DMS 273 treated with DMSO at 0.1 percent for 48 hours (cell line): ENCODE measurements at regions not wholly inside any gene's neighbourhood (a gene's known extent, or its start where the extent isn't known, plus 50 kb on each side); places are given as distances from the start of the nearest gene placed in this dataset.

Experiments
- DNase-seq: peaks from one replicate; lab custom pipeline; 2025; lab: John Stamatoyannopoulos, UW

GRCh38 chr4:59068722-59069418, 1958.7 kb upstream of the IGFBP7 start:
- no peak for DNase-seq

GRCh38 chr4:59086410-59086809, 1976.2 kb upstream of the IGFBP7 start:
- no peak for DNase-seq

- no peak for DNase-seq
These were observed 1981.3 kb upstream of the IGFBP7 start for GRCh38 chr4:59091146-59092142.

- DNase-seq: no peak
These were observed 1984.3 kb upstream of the IGFBP7 start for GRCh38 chr4:59094505-59094904.

GRCh38 chr4:59102311-59102710, 1992.1 kb upstream of the IGFBP7 start:
- no peak for DNase-seq

GRCh38 chr4:59120287-59120814, 2010.2 kb upstream of the IGFBP7 start:
- no peak for DNase-seq

- DNase-seq: peak; percentile 54
These were observed 2012.4 kb upstream of the IGFBP7 start for GRCh38 chr4:59122626-59123025.

GRCh38 chr4:59126159-59126558, 2016.0 kb upstream of the IGFBP7 start:
- no peak for DNase-seq

- no peak for DNase-seq
These were observed 2016.8 kb upstream of the IGFBP7 start for GRCh38 chr4:59127006-59127405.

- no peak for DNase-seq
These were observed 2017.6 kb upstream of the IGFBP7 start for GRCh38 chr4:59127743-59128142.

GRCh38 chr4:59135248-59135985, 2025.2 kb upstream of the IGFBP7 start:
- no peak for DNase-seq

GRCh38 chr4:59161249-59161648, 2038.9 kb upstream of the ADGRL3 start:
- no peak for DNase-seq

- no peak for DNase-seq
These were observed 2024.5 kb upstream of the ADGRL3 start for GRCh38 chr4:59175617-59176016.

- DNase-seq: no peak
These were observed 2020.8 kb upstream of the ADGRL3 start for GRCh38 chr4:59179372-59179771.

- DNase-seq: no peak
These were observed 2020.0 kb upstream of the ADGRL3 start for GRCh38 chr4:59180161-59180560.

- DNase-seq: no peak
These were observed 2019.2 kb upstream of the ADGRL3 start for GRCh38 chr4:59180969-59181368.

GRCh38 chr4:59195839-59196238, 2004.3 kb upstream of the ADGRL3 start:
- DNase-seq: no peak

GRCh38 chr4:59200992-59201391, 1999.1 kb upstream of the ADGRL3 start:
- no peak for DNase-seq

- no peak for DNase-seq
These were observed 1982.1 kb upstream of the ADGRL3 start for GRCh38 chr4:59217910-59218631.

GRCh38 chr4:59222221-59222620, 1977.9 kb upstream of the ADGRL3 start:
- DNase-seq: no peak

- no peak for DNase-seq
These were observed 1976.7 kb upstream of the ADGRL3 start for GRCh38 chr4:59223292-59223941.
